K562 (cell line): ENCODE measurements at regions not wholly inside any gene's neighbourhood (a gene's known extent, or its start where the extent isn't known, plus 50 kb on each side); places are given as distances from the start of the nearest gene placed in this dataset.

Experiments
- ATAC-seq: fragments of 200-7000 bp; cut with Tn5 transposase; 3 replicates; pipeline ENCODE4 v1.9.1; 2020; ENCODE audit warnings: moderate library complexity
- BruUV-seq: library from RNA; stranded (reverse); fragments of 400-500 nt; replicated peaks from 2 replicates; lab custom pipeline; 2021; lab: Mats Ljungman, UMichigan
- CTCF ChIA-PET: fragments of 300-600 bp; formaldehyde crosslinking; extraction: SDS; loops from one replicate; lab custom pipeline; 2021; ENCODE audit warnings: low intra/inter-chr PET ratio; lab: Yijun Ruan, JAX
- POLR2A ChIA-PET: fragments of 300-600, 350-650 bp; sonication (Branson Sonifier 250); formaldehyde crosslinking; extraction: SDS; loops from one replicate; lab custom pipeline; 2021; ENCODE audit warnings: antibody characterized with exemption, inconsistent platforms; lab: Yijun Ruan, JAX
- DNase-seq, 4 experiments: peaks; one replicate each; pipeline versions ENCODE4 v3.0.0 to v3.0.0-alpha.2; 2011 to 2018; ENCODE audit warnings: low spot score in 3 of 4, mixed read lengths in 3 of 4; ENCODE audit errors: extremely low read depth in 1 of 4
- FAIRE-seq: peaks from 2 replicates; lab custom pipeline; 2011; peaks lifted over from hg19 to GRCh38; lab: Jason Lieb, UNC
- H2AFZ ChIP-seq: 2 replicates; pipeline ENCODE4 v1.6.0; 2011; ENCODE audit warnings: low read depth, low read length, control low read depth, inconsistent platforms
- H3K27ac ChIP-seq: fragments of 200-600 bp; 3 replicates; pipeline ENCODE4 v1.8.0; 2011; ENCODE audit warnings: low read depth, mild to moderate bottlenecking, control low read depth, inconsistent platforms, low read length, moderate library complexity, mixed read lengths; ENCODE audit errors: extremely low read depth
- H3K27me3 ChIP-seq, 2 experiments: fragments of 300-600 bp in 1 of 2; 2 replicates in 1 of 2; 3 replicates in 1 of 2; pipeline versions ENCODE4 v1.6.0 to v1.8.0; 2011; ENCODE audit warnings: inconsistent platforms in 2 of 2, low read length in 2 of 2, mild to moderate bottlenecking in 1 of 2, mixed read lengths in 1 of 2, moderate library complexity in 1 of 2; ENCODE audit not compliant: control insufficient read depth in 2 of 2, insufficient read depth in 2 of 2
- H3K36me3 ChIP-seq: fragments of 300-600 bp; 3 replicates; pipeline ENCODE4 v1.8.0; 2011; ENCODE audit warnings: mild to moderate bottlenecking, low read length, inconsistent platforms; ENCODE audit not compliant: control insufficient read depth, insufficient read depth
- H3K4me1 ChIP-seq, 2 experiments: fragments of 200-600 bp in 1 of 2; replicated peaks in 1 of 2; 2 replicates in 1 of 2; 3 replicates in 1 of 2; pipeline versions ENCODE4 v1.5.1 to v1.8.0; 2011; ENCODE audit warnings: inconsistent platforms in 2 of 2, low read length in 2 of 2, mild to moderate bottlenecking in 1 of 2, mixed read lengths in 1 of 2, moderate library complexity in 1 of 2; ENCODE audit not compliant: control insufficient read depth in 2 of 2, insufficient read depth in 2 of 2
- H3K4me2 ChIP-seq: 2 replicates; pipeline ENCODE4 v1.6.1; 2011; ENCODE audit warnings: low read length, control low read depth, inconsistent platforms, mixed read lengths; ENCODE audit not compliant: insufficient read depth
- H3K4me3 ChIP-seq: fragments of 200-600 bp; sonication (generic), shearing (Covaris generic); 2 replicates; pipeline ENCODE4 v1.5.1; 2016; ENCODE audit warnings: control low read depth, inconsistent platforms
- H3K79me2 ChIP-seq: fragments of 200-600 bp; 3 replicates; pipeline ENCODE4 v1.8.0; 2011; ENCODE audit warnings: low read length, inconsistent platforms; ENCODE audit not compliant: control insufficient read depth, insufficient read depth
- H3K9ac ChIP-seq, 2 experiments: 2 replicates each; pipeline versions ENCODE4 v1.6.0 to v1.6.1; 2011; ENCODE audit warnings: low read depth in 2 of 2, low read length in 2 of 2, control low read depth in 1 of 2, inconsistent platforms in 1 of 2, mild to moderate bottlenecking in 1 of 2, mixed read lengths in 1 of 2; ENCODE audit not compliant: insufficient read depth in 1 of 2
- H3K9me1 ChIP-seq: one replicate; pipeline ENCODE4 v1.6.0; 2011; ENCODE audit warnings: inconsistent platforms, mild to moderate bottlenecking, low read length, moderate library complexity; ENCODE audit not compliant: control insufficient read depth, insufficient read depth
- H3K9me3 ChIP-seq: replicated peaks from 2 replicates; pipeline ENCODE4 v1.5.1; 2011; ENCODE audit warnings: low read depth, low read length, inconsistent platforms; ENCODE audit not compliant: control insufficient read depth, insufficient read depth
- H4K20me1 ChIP-seq: replicated peaks from 2 replicates; pipeline ENCODE4 v1.6.1; 2011; ENCODE audit warnings: low read length, inconsistent platforms, mixed read lengths; ENCODE audit not compliant: control insufficient read depth, insufficient read depth
- CBX1 ChIP-seq: sonication (generic); IDR thresholded peaks from 2 replicates; pipeline ENCODE4 v1.6.1; 2016; ENCODE audit warnings: antibody characterized with exemption, low read depth, mild to moderate bottlenecking
- FOXJ3 ChIP-seq: sonication (generic); formaldehyde crosslinking; IDR thresholded peaks from 2 replicates; pipeline ENCODE4 v1.4.0; 2020; ENCODE audit warnings: mild to moderate bottlenecking, missing genetic modification reagents
- HDGF ChIP-seq: fragments of 450-650 bp; IDR thresholded peaks from 2 replicates; pipeline ENCODE4 v1.6.1; 2016
- NFYB ChIP-seq: IDR thresholded peaks from 2 replicates; pipeline ENCODE4 v1.6.1; 2011; ENCODE audit warnings: mild to moderate bottlenecking, moderate library complexity; ENCODE audit not compliant: insufficient read length; ENCODE audit errors: extremely low read depth
- NONO ChIP-seq, 2 experiments: fragments of 200-400 bp in 1 of 2; fragments of 450-650 bp in 1 of 2; formaldehyde crosslinking in 1 of 2; IDR thresholded peaks; 2 replicates each; pipeline ENCODE4 v1.6.1; 2017; ENCODE audit warnings: low read depth in 2 of 2, mild to moderate bottlenecking in 2 of 2, moderate library complexity in 2 of 2, low read length in 1 of 2
- WGBS: fragments of 100-300 bp; shearing (Covaris generic); methylation state at CpG from one replicate; pipeline ENCODE4 v1.1.6; 2016; ENCODE audit warnings: low coverage, mixed read lengths; ENCODE audit not compliant: insufficient coverage; ENCODE audit errors: missing lambda C conversion rate; 5-methylcytosine and 5-hydroxymethylcytosine counted together
- in situ Hi-C: fragments of 300-500 bp; cut with MboI; formaldehyde crosslinking; loops from 4 replicates; pipeline ENCODE4 v1.15.0; 2018; ENCODE audit warnings: inconsistent platforms, mixed read lengths
- intact Hi-C: fragments of 100-400 bp; cut with micrococcal nuclease; formaldehyde crosslinking; loops from 2 replicates; pipeline ENCODE4 v1.14.2; 2022
- TF ChIP-seq, protein P1 (sequence below): sonication (generic); formaldehyde crosslinking; IDR thresholded peaks from 2 replicates; pipeline ENCODE4 v1.8.0; 2023; ENCODE audit warnings: missing genetic modification reagents, mild to moderate bottlenecking, borderline replicate concordance
- TF ChIP-seq, protein P2 (sequence below): fragments of 450-650 bp; formaldehyde crosslinking; IDR thresholded peaks from 2 replicates; pipeline ENCODE4 v1.4.0; 2020; ENCODE audit warnings: mild to moderate bottlenecking, moderate library complexity

DNA sequence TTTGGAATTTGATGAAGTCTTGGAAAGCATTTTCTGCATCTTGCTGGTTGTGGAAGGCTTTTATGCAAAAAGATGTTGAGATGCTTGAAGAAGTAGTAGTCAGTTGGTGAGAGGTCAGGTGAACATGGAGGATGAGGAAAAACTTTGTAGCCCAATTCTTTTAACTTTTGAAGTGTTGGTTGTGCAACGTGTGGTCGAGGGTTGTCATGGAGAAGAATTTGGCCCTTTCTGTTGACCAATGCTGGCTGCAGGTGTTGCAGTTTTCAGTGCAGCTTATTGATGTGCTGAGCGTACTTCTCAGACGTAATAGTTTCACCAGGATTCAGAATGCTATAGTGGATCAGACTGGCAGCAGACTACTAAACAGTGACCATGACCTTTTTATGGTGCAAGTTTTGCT, 508.4 kb upstream of the MAP2 start (continued):
- TF ChIP-seq, protein P1, sequence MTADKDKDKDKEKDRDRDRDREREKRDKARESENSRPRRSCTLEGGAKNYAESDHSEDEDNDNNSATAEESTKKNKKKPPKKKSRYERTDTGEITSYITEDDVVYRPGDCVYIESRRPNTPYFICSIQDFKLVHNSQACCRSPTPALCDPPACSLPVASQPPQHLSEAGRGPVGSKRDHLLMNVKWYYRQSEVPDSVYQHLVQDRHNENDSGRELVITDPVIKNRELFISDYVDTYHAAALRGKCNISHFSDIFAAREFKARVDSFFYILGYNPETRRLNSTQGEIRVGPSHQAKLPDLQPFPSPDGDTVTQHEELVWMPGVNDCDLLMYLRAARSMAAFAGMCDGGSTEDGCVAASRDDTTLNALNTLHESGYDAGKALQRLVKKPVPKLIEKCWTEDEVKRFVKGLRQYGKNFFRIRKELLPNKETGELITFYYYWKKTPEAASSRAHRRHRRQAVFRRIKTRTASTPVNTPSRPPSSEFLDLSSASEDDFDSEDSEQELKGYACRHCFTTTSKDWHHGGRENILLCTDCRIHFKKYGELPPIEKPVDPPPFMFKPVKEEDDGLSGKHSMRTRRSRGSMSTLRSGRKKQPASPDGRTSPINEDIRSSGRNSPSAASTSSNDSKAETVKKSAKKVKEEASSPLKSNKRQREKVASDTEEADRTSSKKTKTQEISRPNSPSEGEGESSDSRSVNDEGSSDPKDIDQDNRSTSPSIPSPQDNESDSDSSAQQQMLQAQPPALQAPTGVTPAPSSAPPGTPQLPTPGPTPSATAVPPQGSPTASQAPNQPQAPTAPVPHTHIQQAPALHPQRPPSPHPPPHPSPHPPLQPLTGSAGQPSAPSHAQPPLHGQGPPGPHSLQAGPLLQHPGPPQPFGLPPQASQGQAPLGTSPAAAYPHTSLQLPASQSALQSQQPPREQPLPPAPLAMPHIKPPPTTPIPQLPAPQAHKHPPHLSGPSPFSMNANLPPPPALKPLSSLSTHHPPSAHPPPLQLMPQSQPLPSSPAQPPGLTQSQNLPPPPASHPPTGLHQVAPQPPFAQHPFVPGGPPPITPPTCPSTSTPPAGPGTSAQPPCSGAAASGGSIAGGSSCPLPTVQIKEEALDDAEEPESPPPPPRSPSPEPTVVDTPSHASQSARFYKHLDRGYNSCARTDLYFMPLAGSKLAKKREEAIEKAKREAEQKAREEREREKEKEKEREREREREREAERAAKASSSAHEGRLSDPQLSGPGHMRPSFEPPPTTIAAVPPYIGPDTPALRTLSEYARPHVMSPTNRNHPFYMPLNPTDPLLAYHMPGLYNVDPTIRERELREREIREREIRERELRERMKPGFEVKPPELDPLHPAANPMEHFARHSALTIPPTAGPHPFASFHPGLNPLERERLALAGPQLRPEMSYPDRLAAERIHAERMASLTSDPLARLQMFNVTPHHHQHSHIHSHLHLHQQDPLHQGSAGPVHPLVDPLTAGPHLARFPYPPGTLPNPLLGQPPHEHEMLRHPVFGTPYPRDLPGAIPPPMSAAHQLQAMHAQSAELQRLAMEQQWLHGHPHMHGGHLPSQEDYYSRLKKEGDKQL (CRISPR knock-in tag), result no peak

DNA sequence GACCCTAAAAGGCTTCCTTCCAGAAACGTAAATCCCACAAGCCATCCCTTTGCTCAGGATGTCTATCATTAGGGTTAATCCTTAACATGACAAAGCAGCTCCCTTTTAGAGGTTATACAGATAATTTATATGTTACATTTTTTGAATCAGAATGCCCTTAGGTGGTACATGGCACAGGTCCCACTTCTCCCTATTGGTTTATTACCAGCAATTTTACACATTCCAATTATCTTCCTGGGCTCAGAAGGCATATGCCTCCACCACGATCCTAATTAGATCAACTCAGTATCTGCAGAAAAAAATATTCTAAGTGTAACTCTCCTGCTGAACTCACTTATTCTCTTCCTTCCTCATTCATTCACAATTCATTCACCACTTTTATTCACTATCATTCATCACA, 507.0 kb upstream of the MAP2 start:
- FAIRE-seq, result no peak
- intact Hi-C loops, result no loop called here
- no peak for TF ChIP-seq NFYB
- no peak for TF ChIP-seq NONO (IDR thresholded peaks at IDR 0.05; ENCODE audit: low read depth in 2 of 2, low read length in 1 of 2)
- TF ChIP-seq, protein P2, sequence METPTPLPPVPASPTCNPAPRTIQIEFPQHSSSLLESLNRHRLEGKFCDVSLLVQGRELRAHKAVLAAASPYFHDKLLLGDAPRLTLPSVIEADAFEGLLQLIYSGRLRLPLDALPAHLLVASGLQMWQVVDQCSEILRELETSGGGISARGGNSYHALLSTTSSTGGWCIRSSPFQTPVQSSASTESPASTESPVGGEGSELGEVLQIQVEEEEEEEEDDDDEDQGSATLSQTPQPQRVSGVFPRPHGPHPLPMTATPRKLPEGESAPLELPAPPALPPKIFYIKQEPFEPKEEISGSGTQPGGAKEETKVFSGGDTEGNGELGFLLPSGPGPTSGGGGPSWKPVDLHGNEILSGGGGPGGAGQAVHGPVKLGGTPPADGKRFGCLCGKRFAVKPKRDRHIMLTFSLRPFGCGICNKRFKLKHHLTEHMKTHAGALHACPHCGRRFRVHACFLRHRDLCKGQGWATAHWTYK (CRISPR knock-in tag), result no peak
- no peak for TF ChIP-seq CBX1
- no peak for TF ChIP-seq FOXJ3 (CRISPR knock-in tag)
- no peak for TF ChIP-seq HDGF

More for the DNA sequence above, 507.0 kb upstream of the MAP2 start:
- no peaks in the 10 kb centered on the region for H3K9me1 ChIP-seq
- ATAC-seq, result no peak
- no peaks in the 10 kb centered on the region for H3K27me3 ChIP-seq
- no peaks in the 10 kb centered on the region for H4K20me1 ChIP-seq
- H3K79me2 ChIP-seq, result no peaks in the 10 kb centered on the region
- H3K36me3 ChIP-seq, result no peaks in the 10 kb centered on the region
- H3K27ac ChIP-seq, result no peak overlapping the region
- no peaks in the 10 kb centered on the region for H3K9me3 ChIP-seq
- WGBS, result 11% methylated on average over 2 of the region's 2 CpGs
- in situ Hi-C loops, result no loop called here
- ChIA-PET POLR2A (no interaction called here), CTCF (no interaction called here)
- no peak for DNase-seq
- H3K4me1 ChIP-seq, result no peaks in the 10 kb centered on the region
- H3K4me3 ChIP-seq, result no peak overlapping the region
- H2AFZ ChIP-seq, result no peak overlapping the region
- no peak overlapping the region for H3K9ac ChIP-seq
- BruUV-seq, result no TSS peak
- H3K4me2 ChIP-seq, result no peak overlapping the region
